ENCODE measurements at regions not wholly inside any gene's neighbourhood (a gene's known extent, or its start where the extent isn't known, plus 50 kb on each side); places are given as distances from the start of the nearest gene placed in this dataset.
"Not testable (repeated sequence)": the region's sequence is repeated elsewhere in the genome, so short reads cannot be mapped to it uniquely, and the experiment has no call there.

GRCh38 chr13:80070024-80070703 is 270.8 kb downstream of the SPRY2 start:
- no peak for DNase-seq

GRCh38 chr13:80069374-80069773 is 271.6 kb downstream of the SPRY2 start:
- no peak for DNase-seq

- DNase-seq, result no peak
Measured at GRCh38 chr13:80065996-80066395, 274.9 kb downstream of the SPRY2 start.

GRCh38 chr13:80062416-80062815 is 278.5 kb downstream of the SPRY2 start:
- DNase-seq, result not testable (repeated sequence)

- DNase-seq, result no peak
Measured at GRCh38 chr13:80059789-80060188, 281.1 kb downstream of the SPRY2 start.

GRCh38 chr13:80058626-80059025 is 282.3 kb downstream of the SPRY2 start:
- DNase-seq, result no peak

- DNase-seq, result no peak
Measured at GRCh38 chr13:80055847-80056246, 285.1 kb downstream of the SPRY2 start.

- DNase-seq, result no peak
Measured at GRCh38 chr13:80054806-80055205, 286.1 kb downstream of the SPRY2 start.

GRCh38 chr13:80052286-80052685 is 288.6 kb downstream of the SPRY2 start:
- no peak for DNase-seq

- DNase-seq, result no peak
Measured at GRCh38 chr13:80050252-80050651, 290.7 kb downstream of the SPRY2 start.

- DNase-seq, result peak; percentile 2
Measured at GRCh38 chr13:80048802-80049201, 292.1 kb downstream of the SPRY2 start.

GRCh38 chr13:80048030-80048429 is 292.9 kb downstream of the SPRY2 start:
- DNase-seq, result no peak

- DNase-seq, result no peak
Measured at GRCh38 chr13:80047406-80047805, 293.5 kb downstream of the SPRY2 start.

GRCh38 chr13:80040981-80041317 is 300.0 kb downstream of the SPRY2 start:
- DNase-seq, result no peak

GRCh38 chr13:80040196-80040980 is 300.5 kb downstream of the SPRY2 start:
- no peak for DNase-seq

- DNase-seq, result no peak
Measured at GRCh38 chr13:80039000-80039399, 301.9 kb downstream of the SPRY2 start.

GRCh38 chr13:80038371-80038770 is 302.6 kb downstream of the SPRY2 start:
- no peak for DNase-seq

- DNase-seq, result no peak
Measured at GRCh38 chr13:80037505-80037888, 303.4 kb downstream of the SPRY2 start.

- DNase-seq, result no peak
Measured at GRCh38 chr13:80036845-80037504, 304.0 kb downstream of the SPRY2 start.

- no peak for DNase-seq
Measured at GRCh38 chr13:80035096-80035495, 305.8 kb downstream of the SPRY2 start.

- no peak for DNase-seq
Measured at GRCh38 chr13:80033951-80034350, 307.0 kb downstream of the SPRY2 start.

GRCh38 chr13:80033286-80033685 is 307.6 kb downstream of the SPRY2 start:
- DNase-seq, result no peak

GRCh38 chr13:80030491-80030890 is 310.4 kb downstream of the SPRY2 start:
- DNase-seq, result no peak

GRCh38 chr13:80029170-80029569 is 311.8 kb downstream of the SPRY2 start:
- peak; percentile 24 for DNase-seq
